HG03460 (cell line): ENCODE measurements at regions not wholly inside any gene's neighbourhood (a gene's known extent, or its start where the extent isn't known, plus 50 kb on each side); places are given as distances from the start of the nearest gene placed in this dataset.
"Not testable (repeated sequence)": the region's sequence is repeated elsewhere in the genome, so short reads cannot be mapped to it uniquely, and the experiment has no call there.

Source experiments
- ATAC-seq: cut with Tn5 transposase; IDR thresholded peaks from one replicate; pipeline ENCODE4 v1.9.1; 2021; ENCODE audit not compliant: unreplicated experiment

DNA sequence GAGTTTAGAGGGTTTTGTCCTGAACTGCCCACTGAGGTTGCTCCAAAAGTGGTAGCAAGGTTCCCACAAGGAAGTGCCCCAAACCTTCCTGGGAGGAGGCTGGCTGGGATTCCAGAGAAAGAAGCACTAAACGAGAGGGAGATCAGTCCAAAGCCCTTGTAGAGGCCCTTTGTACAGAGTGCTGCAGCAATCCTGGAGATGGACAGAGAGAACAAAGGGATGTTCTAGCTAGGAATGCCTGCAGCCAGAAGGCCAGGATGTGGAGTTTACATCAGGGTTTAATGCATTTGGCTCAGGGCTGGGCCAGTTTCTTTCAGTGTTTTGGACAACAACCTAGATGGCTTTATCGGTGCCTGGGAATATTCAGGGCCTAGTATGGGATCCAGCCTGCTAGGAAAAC is 2155.1 kb upstream of the AGA start:
- ATAC-seq = no peak

GRCh38 chr4:179601671-179602070 is 2159.4 kb upstream of the AGA start:
- ATAC-seq = no peak

DNA sequence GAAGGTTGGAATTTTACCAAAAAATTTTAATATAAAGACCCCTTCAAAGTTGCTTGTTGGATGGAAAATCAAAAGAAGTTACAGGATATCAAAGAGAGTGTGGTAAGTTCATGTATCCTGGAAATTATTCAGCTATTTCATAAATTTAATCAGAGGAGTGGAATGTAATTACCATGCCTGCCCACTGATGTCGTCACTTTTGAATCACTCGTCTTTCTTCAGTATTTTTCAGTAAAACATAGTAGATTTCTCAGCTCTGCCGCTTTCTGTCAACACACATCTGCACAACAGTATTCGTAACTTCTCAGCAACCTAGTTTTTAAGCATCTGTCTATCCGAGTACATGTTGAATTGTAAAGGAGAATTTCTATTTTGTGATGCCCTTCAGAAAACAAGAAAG is 2163.0 kb upstream of the AGA start:
- ATAC-seq = no peak

DNA sequence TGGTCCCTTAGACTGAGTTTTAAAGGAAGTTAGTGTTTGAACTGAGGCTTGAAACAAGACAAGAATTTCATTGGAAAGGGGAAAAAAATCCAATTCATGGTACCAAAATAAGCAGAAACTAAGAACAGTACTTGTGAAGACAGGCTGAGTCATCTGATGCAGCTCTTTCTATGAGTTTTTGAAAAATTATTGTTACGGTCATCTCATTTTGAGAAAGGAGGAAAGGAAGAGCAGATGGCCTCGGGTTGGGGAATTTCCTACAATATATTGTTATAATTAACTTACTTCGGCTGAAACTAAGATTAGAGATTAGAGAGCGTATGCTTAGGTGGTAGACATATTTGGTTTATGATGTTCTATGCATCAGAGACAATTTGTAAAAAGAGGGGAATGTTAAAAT is 2164.8 kb upstream of the AGA start:
- no peak for ATAC-seq

- no peak for ATAC-seq
Measured at GRCh38 chr4:179615704-179616103, 2173.5 kb upstream of the AGA start.

- no peak for ATAC-seq
Measured at GRCh38 chr4:179618966-179619365, 2176.7 kb upstream of the AGA start.

DNA sequence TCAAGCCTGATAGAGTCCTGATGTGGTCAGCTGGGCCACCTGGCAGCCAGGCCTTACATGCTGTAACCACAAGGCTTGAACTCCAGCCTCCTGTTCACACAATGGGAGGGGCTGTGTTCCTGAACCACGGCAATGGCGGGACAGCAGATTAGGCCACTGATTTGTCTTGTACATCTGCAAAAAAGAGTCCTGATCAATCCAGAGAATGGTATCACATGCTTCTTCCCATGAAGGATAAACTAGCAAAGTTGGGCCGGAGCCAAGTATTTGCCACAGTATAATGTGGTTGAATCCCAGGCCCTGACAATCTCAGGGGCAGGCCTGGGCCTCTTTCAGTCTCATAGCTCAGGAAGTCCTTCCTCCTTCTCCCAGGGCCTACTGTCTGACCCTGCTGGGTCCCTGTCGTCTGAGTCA is 2182.5 kb upstream of the AGA start:
- no peak for ATAC-seq

GRCh38 chr4:179625406-179625805 is 2183.2 kb upstream of the AGA start:
- no peak for ATAC-seq

GRCh38 chr4:179626687-179627086 is 2184.4 kb upstream of the AGA start:
- no peak for ATAC-seq

GRCh38 chr4:179631321-179631720 is 2189.1 kb upstream of the AGA start:
- ATAC-seq = no peak

GRCh38 chr4:179634862-179635261 is 2192.6 kb upstream of the AGA start:
- ATAC-seq = no peak

DNA sequence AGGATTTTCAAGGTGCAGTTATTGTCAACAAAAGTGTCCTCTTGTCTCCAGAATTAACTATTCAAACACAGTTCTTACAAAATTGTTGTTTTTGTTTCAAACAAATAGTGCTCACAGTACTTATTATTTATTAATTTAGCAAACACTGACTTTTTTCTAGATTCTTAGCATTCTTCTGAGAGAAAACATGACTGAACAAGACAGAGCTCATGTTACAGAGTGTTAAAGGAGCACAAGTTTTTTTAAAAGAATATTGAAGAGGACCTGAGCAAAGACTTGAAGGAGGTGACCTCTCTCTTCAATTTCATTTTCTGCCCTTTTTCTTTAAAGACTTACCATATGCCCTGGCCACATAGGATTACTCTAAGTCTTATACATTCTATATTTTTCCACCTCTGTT is 2220.3 kb upstream of the AGA start:
- ATAC-seq = no peak

- no peak for ATAC-seq
Measured at GRCh38 chr4:179663641-179664429, 2221.6 kb upstream of the AGA start.

DNA sequence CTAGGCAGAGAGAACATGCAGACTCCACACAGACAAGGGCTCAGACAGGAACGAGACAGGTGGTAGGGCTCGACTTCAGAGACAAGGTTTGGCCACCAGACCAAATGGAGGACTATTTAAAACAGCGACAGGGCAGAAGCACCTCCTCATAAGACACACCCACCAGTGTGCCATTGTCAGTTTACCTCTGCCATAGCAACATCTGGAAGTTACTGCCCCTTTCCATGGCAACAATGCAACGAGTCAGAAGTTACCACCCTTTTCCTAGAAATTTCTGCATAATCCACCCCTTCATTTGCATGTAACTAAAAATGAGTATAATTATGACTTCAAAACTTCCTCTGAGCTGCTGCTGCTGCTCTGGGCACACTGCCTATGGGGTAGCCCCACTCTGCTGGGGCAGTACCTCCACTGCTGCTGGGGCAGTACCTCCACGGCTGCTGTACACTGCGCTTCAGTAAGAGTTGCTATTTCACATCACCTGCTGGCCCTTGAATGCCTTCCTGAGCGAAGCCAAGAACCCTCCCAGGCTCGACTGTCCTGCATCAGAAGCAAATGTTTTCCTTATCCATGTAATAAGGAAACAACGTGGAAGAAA is 2222.3 kb upstream of the AGA start:
- no peak for ATAC-seq

GRCh38 chr4:179666226-179666625 is 2224.0 kb upstream of the AGA start:
- ATAC-seq = no peak

- ATAC-seq = no peak
Measured at GRCh38 chr4:179671609-179672008, 2229.4 kb upstream of the AGA start.

GRCh38 chr4:179678093-179678814 is 2236.0 kb upstream of the AGA start:
- ATAC-seq = no peak

GRCh38 chr4:179683661-179684060 is 2241.4 kb upstream of the AGA start:
- ATAC-seq = not testable (repeated sequence)

- no peak for ATAC-seq
Measured at GRCh38 chr4:179692222-179692621, 2250.0 kb upstream of the AGA start.

DNA sequence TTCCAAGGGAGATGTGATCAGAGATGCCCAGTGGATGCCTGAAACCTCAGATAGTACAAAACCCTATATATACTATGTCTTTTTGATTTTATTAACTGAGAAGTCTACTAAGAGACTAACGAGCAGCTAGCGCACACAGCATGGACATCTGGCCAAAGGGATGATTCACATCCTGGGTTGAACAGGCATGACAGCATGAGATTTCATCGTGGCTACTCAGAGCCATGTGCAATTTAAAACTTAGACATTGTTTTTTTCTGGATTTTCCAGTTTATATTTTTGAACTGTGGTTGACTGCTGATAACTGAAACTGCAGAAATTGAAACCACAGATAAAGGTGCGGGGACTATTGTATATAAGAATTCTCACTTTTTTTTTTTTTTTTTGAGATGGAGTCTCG is 2252.9 kb upstream of the AGA start:
- no peak for ATAC-seq

DNA sequence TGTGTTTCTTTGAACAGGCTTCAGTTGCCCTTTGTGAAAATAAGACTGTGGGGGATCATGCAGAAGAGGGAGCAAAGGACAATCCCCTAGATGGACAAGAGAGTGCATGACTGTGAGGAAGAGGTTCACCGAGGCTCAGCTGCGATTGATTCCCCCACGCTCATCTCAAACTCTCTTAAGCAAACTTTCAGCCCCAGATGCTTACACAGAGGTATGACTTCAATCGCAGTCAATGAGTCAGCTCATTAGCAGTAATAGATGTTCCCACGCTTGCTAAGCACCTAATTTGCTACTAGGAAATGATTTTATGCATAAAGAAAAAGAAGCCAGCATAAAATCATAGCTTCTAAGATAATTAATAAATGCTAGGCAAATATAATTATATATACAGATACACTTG is 2256.1 kb upstream of the AGA start:
- no peak for ATAC-seq

DNA sequence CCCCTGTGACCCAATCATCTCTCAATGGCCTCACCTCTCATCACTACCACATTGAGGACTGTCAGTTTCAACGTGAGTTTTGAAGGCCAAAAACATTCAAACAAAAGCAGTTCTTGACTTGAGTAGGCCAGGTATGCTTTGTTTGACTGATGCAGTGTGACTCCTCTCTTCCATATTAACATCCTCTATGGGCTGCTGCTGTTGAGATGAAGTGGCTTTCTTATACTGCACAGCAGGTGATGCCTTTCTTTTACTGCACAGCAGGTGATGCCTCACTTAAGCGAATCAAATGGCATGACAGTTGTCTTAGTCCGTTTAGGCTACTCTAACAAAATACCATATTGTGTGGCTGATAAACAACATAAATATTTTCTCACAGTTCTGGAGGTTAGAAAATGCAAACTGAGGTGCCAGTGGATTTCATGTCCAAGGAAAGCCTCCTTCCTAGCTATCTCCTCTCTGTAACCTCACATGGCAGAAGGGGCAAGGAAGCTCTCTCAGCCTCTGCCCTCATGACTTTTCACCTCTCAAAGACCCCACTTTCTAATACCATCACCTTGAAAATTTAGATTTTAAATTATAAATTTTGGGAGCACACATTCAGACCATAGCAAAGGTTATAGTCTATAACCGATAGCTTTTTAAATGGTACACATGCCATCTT is 2267.9 kb upstream of the AGA start:
- ATAC-seq = no peak
